Sigmoid colon (tissue), 6 donors: ENCODE measurements at regions not wholly inside any gene's neighbourhood (a gene's known extent, or its start where the extent isn't known, plus 50 kb on each side); places are given as distances from the start of the nearest gene placed in this dataset.

Experiments
- DNase-seq: peaks from one replicate; pipeline ENCODE4 v3.0.0-alpha.2; 2019
- H3K27ac ChIP-seq, 4 donors: fragments of 200-600 bp; sonication (generic); one replicate each; pipeline ENCODE4 v1.5.1; 2016 to 2019; ENCODE audit warnings: mild to moderate bottlenecking in 1 of 4
- H3K27me3 ChIP-seq, 3 donors: fragments of 200-600 bp; sonication (generic); one replicate each; pipeline ENCODE4 v1.5.1; 2019; ENCODE audit warnings: mild to moderate bottlenecking in 1 of 3
- H3K36me3 ChIP-seq, 4 donors: fragments of 200-600 bp; sonication (generic); one replicate each; pipeline ENCODE4 v1.5.1; 2016 to 2019
- H3K4me1 ChIP-seq, 4 donors: fragments of 200-600 bp; sonication (generic); one replicate each; pipeline ENCODE4 v1.5.1; 2017 to 2019
- H3K4me3 ChIP-seq, 4 donors: fragments of 200-600 bp; sonication (generic); one replicate each; pipeline ENCODE4 v1.5.1; 2017 to 2019; ENCODE audit warnings: mild to moderate bottlenecking in 2 of 4, moderate library complexity in 1 of 4
- H3K9me3 ChIP-seq, 4 donors: fragments of 200-600 bp in 3 of 4; sonication (generic) in 3 of 4; one replicate each; pipeline versions ENCODE4 v1.5.1 to v1.6.1; 2013 to 2019
- EP300 ChIP-seq, 4 donors: sonication (generic); formaldehyde crosslinking; IDR thresholded peaks; one replicate each; pipeline ENCODE4 v1.6.1; 2017; ENCODE audit warnings: antibody characterized with exemption in 4 of 4
- POLR2A ChIP-seq, 2 donors: fragments of 450-650 bp; IDR thresholded peaks; one replicate each; pipeline ENCODE4 v1.6.1; 2016; ENCODE audit warnings: antibody characterized with exemption in 2 of 2, mild to moderate bottlenecking in 2 of 2, moderate library complexity in 2 of 2
- POLR2AphosphoS5 ChIP-seq, 4 donors: sonication (generic); formaldehyde crosslinking; IDR thresholded peaks; one replicate each; pipeline ENCODE4 v1.6.1; 2017; ENCODE audit warnings: antibody characterized with exemption in 4 of 4
- WGBS, 2 donors: extraction: QIAGEN DNeasy Blood & Tissue Kit; methylation state at CpG; one replicate each; pipeline ENCODE4 v1.1.7; 2013; 5-methylcytosine and 5-hydroxymethylcytosine counted together
- intact Hi-C: fragments of 100-400 bp; cut with DNase I; formaldehyde crosslinking; loops from one replicate; pipeline ENCODE4 v1.15.1; 2023
- TF ChIP-seq, protein P1 (sequence below), 4 experiments: fragments of 450-650 bp in 3 of 4; fragments of 200-600 bp in 1 of 4; IDR thresholded peaks; one replicate each; pipeline ENCODE4 v1.5.1; 2016 to 2019; ENCODE audit warnings: antibody characterized with exemption in 4 of 4, mild to moderate bottlenecking in 3 of 4, moderate library complexity in 2 of 4
- donor health status: healthy with polysubstance abuse.
- donor health status: healthy.

DNA sequence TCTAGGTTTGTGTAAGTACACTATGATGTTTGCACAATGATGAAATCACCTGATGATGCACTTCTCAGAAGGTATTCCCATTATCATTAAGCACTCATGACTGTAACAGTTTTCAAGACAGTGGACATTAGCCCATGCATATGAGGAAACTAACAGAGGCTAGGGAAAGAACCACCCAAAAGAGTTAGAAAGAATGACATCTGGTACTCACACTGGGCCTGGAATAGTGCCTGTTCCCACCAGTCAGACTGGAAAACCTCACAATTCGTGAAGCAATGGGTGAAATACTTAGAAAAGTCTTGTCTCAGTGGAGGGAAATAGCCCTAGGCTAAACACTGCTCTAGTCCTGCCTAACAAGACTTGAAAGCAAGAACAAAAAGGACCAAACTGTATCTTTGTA lies 117.4 kb upstream of the GDNF start:
- DNase-seq, result no peak
- TF ChIP-seq POLR2A (IDR thresholded peaks at IDR 0.05), result no peak
- TF ChIP-seq POLR2AphosphoS5 (IDR thresholded peaks at IDR 0.05), result no peak
- TF ChIP-seq, protein P1, sequence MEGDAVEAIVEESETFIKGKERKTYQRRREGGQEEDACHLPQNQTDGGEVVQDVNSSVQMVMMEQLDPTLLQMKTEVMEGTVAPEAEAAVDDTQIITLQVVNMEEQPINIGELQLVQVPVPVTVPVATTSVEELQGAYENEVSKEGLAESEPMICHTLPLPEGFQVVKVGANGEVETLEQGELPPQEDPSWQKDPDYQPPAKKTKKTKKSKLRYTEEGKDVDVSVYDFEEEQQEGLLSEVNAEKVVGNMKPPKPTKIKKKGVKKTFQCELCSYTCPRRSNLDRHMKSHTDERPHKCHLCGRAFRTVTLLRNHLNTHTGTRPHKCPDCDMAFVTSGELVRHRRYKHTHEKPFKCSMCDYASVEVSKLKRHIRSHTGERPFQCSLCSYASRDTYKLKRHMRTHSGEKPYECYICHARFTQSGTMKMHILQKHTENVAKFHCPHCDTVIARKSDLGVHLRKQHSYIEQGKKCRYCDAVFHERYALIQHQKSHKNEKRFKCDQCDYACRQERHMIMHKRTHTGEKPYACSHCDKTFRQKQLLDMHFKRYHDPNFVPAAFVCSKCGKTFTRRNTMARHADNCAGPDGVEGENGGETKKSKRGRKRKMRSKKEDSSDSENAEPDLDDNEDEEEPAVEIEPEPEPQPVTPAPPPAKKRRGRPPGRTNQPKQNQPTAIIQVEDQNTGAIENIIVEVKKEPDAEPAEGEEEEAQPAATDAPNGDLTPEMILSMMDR (IDR thresholded peaks at IDR 0.05), result no peak
- no peak for TF ChIP-seq EP300 (IDR thresholded peaks at IDR 0.05)
- Histone ChIP-seq H3K9me3 (peaks cover 4 to 9% (median 6%) of the 10 kb centered on the region in 4 donors), H3K36me3 (no peaks in the 10 kb centered on the region), H3K4me1 (no peaks in the 10 kb centered on the region), H3K27ac (no peak overlapping the region), H3K4me3 (no peak overlapping the region), H3K27me3 (no peaks in the 10 kb centered on the region)
- WGBS, 2 donors, result 29 to 74% methylated on average over 1 of the region's 1 CpG
- intact Hi-C loops, result no loop called here

DNA sequence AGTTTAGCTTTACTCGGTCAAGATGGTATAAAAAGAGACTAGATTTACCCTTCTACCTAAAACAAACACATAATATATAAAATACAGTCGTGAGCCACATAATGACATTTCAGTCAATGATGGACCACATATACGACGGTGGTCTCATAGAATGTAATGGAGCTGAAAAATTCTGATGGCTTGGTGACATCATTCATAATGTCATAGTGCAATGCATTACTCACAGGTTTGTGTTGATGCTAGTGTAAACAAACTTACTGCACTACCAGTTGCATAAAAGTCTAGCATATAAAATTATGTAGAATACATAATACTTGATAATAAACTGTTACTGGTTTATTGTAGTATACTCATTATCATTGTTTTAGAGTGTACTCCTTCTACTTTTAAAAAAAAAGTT lies 115.9 kb upstream of the GDNF start:
- Histone ChIP-seq H3K27me3 (no peaks in the 10 kb centered on the region), H3K4me1 (no peaks in the 10 kb centered on the region), H3K9me3 (peaks cover 4 to 9% (median 6%) of the 10 kb centered on the region in 4 donors), H3K27ac (no peak overlapping the region), H3K4me3 (no peak overlapping the region), H3K36me3 (no peaks in the 10 kb centered on the region)
- no peak for TF ChIP-seq POLR2AphosphoS5 (IDR thresholded peaks at IDR 0.05)
- no peak for TF ChIP-seq EP300 (IDR thresholded peaks at IDR 0.05)
- TF ChIP-seq, protein P1 (IDR thresholded peaks at IDR 0.05), result no peak
- no peak for TF ChIP-seq POLR2A (IDR thresholded peaks at IDR 0.05)
- 81 to 86% methylated on average over 4 of the region's 4 CpGs for WGBS, 2 donors
- intact Hi-C loops, result no loop called here
- no peak for DNase-seq

- Histone ChIP-seq H3K9me3 (peaks cover 4 to 9% (median 6%) of the 10 kb centered on the region in 4 donors), H3K27me3 (no peaks in the 10 kb centered on the region), H3K27ac (no peak overlapping the region), H3K4me1 (no peaks in the 10 kb centered on the region), H3K36me3 (no peaks in the 10 kb centered on the region), H3K4me3 (no peak overlapping the region)
- no peak for DNase-seq
- intact Hi-C loops, result no loop called here
- TF ChIP-seq POLR2AphosphoS5 (IDR thresholded peaks at IDR 0.05) (no peak), POLR2A (IDR thresholded peaks at IDR 0.05) (no peak), EP300 (IDR thresholded peaks at IDR 0.05) (no peak)
- TF ChIP-seq, protein P1 (IDR thresholded peaks at IDR 0.05), result no peak
Observed at GRCh38 chr5:37954561-37954960, 114.7 kb upstream of the GDNF start.

DNA sequence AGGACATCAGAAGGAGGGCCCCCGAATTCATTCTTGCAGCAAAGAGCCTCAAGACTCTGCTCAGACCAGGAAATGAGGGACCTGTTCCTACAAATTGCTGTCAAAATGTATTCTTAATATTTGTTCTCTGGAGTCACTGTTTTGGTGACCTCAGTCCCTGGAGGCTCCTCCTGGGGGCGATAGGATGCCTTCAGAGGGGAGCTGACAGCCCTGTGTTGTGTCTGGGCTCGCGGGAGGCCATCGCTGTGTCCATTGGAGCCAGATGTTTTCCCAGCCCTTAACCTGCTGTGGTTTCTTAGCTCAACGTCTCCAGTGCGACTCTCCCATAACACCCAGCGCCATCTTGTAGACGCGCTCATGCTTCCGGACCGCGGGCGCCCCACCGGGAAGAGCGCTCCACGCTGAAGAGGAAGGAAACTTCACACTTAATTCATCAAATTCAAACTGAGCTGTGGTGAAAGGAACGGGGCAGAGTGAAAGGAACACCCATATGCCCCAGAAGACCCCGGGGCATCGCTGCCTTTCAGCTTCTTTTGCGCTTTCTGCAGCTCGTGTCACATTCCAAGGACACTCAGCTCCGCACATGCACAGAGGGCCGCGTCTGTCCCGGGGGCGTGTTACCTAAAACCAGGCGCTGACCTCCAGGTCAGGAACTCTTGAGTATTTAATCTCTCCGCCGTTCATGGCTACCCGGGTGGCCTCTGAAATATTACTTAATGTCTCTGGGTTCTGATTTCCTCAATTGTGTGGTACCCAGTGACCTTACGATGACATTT lies 112.3 kb upstream of the GDNF start:
- DNase-seq, result no peak
- H3K36me3 ChIP-seq, result no peaks in the 10 kb centered on the region
- no peaks in the 10 kb centered on the region for H3K4me1 ChIP-seq
- H3K9me3 ChIP-seq, result no peaks in the 10 kb centered on the region
- 89 to 90% methylated on average over 32 of the region's 32 CpGs for WGBS, 2 donors
- TF ChIP-seq POLR2AphosphoS5 (IDR thresholded peaks at IDR 0.05), result no peak
- TF ChIP-seq, protein P1 (IDR thresholded peaks at IDR 0.05), result no peak
- no peak for TF ChIP-seq POLR2A (IDR thresholded peaks at IDR 0.05)
- TF ChIP-seq EP300 (IDR thresholded peaks at IDR 0.05), result no peak
- no peak overlapping the region for H3K27ac ChIP-seq
- H3K27me3 ChIP-seq, result no peaks in the 10 kb centered on the region
- intact Hi-C loops, result no loop called here
- H3K4me3 ChIP-seq, result no peak overlapping the region

- no peak for DNase-seq
- Histone ChIP-seq H3K27ac (no peak overlapping the region), H3K27me3 (no peaks in the 10 kb centered on the region), H3K4me1 (no peaks in the 10 kb centered on the region), H3K4me3 (no peak overlapping the region), H3K9me3 (no peaks in the 10 kb centered on the region), H3K36me3 (no peaks in the 10 kb centered on the region)
- WGBS, 2 donors, result 81 to 85% methylated on average over 1 of the region's 1 CpG
- TF ChIP-seq, protein P1 (IDR thresholded peaks at IDR 0.05), result no peak
- no peak for TF ChIP-seq POLR2AphosphoS5 (IDR thresholded peaks at IDR 0.05)
- intact Hi-C loops, result no loop called here
Observed at GRCh38 chr5:37950436-37950835, 110.6 kb upstream of the GDNF start.
